ENCODE measurements at regions not wholly inside any gene's neighbourhood (a gene's known extent, or its start where the extent isn't known, plus 50 kb on each side); places are given as distances from the start of the nearest gene placed in this dataset.

GRCh38 chr4:177010418-177010817 lies 217.7 kb upstream of the VEGFC start:
- Histone ChIP-seq H3K4me1 (no peaks in the 10 kb centered on the region), H3K27ac (no peak overlapping the region), H3K36me3 (ENCODE audit: control insufficient read depth, insufficient read depth, low read length) (no peaks in the 10 kb centered on the region), H3K4me3 (ENCODE audit: low read depth, low read length) (no peak overlapping the region), H3K9me3 (ENCODE audit: control insufficient read depth, low read length) (no peaks in the 10 kb centered on the region), H3K4me2 (ENCODE audit: low read length) (no peak overlapping the region), H2AFZ (no peak overlapping the region), H3K27me3 (ENCODE audit: control insufficient read depth, insufficient read depth, low read length) (no peaks in the 10 kb centered on the region), H3K79me2 (no peaks in the 10 kb centered on the region), H3K9ac (no peak overlapping the region)
- TF ChIP-seq, protein P1, sequence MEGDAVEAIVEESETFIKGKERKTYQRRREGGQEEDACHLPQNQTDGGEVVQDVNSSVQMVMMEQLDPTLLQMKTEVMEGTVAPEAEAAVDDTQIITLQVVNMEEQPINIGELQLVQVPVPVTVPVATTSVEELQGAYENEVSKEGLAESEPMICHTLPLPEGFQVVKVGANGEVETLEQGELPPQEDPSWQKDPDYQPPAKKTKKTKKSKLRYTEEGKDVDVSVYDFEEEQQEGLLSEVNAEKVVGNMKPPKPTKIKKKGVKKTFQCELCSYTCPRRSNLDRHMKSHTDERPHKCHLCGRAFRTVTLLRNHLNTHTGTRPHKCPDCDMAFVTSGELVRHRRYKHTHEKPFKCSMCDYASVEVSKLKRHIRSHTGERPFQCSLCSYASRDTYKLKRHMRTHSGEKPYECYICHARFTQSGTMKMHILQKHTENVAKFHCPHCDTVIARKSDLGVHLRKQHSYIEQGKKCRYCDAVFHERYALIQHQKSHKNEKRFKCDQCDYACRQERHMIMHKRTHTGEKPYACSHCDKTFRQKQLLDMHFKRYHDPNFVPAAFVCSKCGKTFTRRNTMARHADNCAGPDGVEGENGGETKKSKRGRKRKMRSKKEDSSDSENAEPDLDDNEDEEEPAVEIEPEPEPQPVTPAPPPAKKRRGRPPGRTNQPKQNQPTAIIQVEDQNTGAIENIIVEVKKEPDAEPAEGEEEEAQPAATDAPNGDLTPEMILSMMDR (IDR thresholded peaks at IDR 0.05): no peak

DNA sequence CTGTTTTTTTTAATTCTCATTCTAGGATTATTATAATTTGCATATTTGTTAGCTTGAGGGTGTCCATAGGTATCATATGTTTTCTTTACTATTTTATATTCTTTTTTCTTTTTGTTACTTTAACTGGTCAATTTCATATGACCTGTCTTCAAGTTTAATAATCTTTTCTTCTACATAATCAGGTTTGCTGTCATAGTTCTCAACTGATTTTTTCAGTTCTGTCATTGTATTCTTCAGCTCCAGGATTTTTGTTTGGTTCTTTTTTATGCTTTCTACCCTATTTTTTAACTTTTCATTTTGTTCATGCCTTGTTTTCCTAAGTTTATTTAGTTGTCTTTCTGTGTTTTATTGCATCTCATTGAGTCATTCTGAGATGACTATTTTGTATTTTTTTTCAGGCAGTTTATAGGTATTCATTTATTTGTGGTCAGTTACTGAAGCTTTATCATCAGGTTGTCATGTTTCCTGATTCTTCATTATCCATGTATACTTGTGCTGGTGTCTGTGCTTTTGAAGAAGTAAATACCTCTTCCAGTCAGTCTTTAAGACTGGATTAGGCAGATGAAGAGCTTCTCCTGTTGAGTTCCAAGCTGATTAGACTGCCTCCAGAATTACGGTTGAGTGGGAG lies 220.3 kb upstream of the VEGFC start:
- H3K27me3 ChIP-seq (ENCODE audit: control insufficient read depth, insufficient read depth, low read length): no peaks in the 10 kb centered on the region
- H2AFZ ChIP-seq: no peak overlapping the region
- no peak overlapping the region for H3K4me2 ChIP-seq (ENCODE audit: low read length)
- no peak overlapping the region for H3K9ac ChIP-seq
- H3K4me1 ChIP-seq: no peaks in the 10 kb centered on the region
- no peak overlapping the region for H3K4me3 ChIP-seq (ENCODE audit: low read depth, low read length)
- no peaks in the 10 kb centered on the region for H3K36me3 ChIP-seq (ENCODE audit: control insufficient read depth, insufficient read depth, low read length)
- no peak overlapping the region for H3K27ac ChIP-seq
- TF ChIP-seq, protein P1 (IDR thresholded peaks at IDR 0.05): no peak
- no peaks in the 10 kb centered on the region for H3K9me3 ChIP-seq (ENCODE audit: control insufficient read depth, low read length)
- no peaks in the 10 kb centered on the region for H3K79me2 ChIP-seq

DNA sequence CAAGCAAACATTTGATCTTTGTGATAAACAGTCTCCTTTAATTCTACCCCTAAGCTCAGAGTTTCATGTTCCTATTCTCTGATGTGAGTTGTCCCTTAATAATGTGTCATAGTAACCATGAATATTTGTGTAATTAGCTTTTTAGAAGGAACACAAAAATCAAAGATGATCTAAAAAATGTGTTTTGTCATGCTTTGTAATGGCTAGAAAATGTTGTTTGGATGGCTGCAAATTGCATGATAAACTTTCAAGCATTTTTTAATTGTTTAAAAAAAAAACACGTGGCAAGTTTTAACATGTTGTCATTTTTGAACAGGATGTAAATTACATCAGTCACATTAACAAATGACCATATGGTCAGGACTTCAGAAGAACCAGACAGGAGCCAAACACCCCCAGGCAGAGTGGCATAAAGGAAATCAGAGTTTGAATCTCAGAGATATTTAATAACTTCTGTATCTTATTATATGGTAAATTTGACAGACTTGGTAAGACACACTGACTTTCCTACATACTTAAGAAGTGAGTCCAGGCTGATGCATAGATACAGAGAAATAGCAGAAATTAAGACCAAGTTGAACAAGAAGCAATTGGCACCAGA lies 223.9 kb upstream of the VEGFC start:
- Histone ChIP-seq H2AFZ (no peak overlapping the region), H3K9me3 (ENCODE audit: control insufficient read depth, low read length) (no peaks in the 10 kb centered on the region), H3K4me2 (ENCODE audit: low read length) (no peak overlapping the region), H3K27ac (no peak overlapping the region), H3K4me3 (ENCODE audit: low read depth, low read length) (no peak overlapping the region), H3K36me3 (ENCODE audit: control insufficient read depth, insufficient read depth, low read length) (no peaks in the 10 kb centered on the region), H3K79me2 (no peaks in the 10 kb centered on the region), H3K9ac (no peak overlapping the region), H3K27me3 (ENCODE audit: control insufficient read depth, insufficient read depth, low read length) (no peaks in the 10 kb centered on the region), H3K4me1 (no peaks in the 10 kb centered on the region)
- TF ChIP-seq, protein P1 (IDR thresholded peaks at IDR 0.05): no peak

DNA sequence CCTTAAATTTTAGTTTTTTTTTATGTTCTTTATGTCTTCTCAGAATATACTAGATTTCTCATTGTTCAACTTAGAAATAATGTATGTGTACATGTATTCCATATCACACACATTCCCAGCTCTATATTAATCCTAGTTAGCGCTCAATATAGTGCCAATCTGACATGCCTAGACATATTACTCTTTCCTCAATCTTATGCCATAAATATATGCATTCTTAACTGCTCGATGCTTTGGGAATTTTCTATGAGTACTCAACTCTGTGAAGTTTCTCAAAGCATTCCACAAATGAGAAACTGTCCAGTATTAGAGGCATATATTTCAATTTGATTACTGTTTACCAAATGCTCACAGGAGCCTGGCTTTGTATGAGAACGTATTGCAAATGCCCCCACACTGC lies 231.2 kb upstream of the VEGFC start:
- no peak overlapping the region for H3K9ac ChIP-seq
- H3K4me3 ChIP-seq (ENCODE audit: low read depth, low read length): no peak overlapping the region
- no peak overlapping the region for H3K27ac ChIP-seq
- no peaks in the 10 kb centered on the region for H3K36me3 ChIP-seq (ENCODE audit: control insufficient read depth, insufficient read depth, low read length)
- no peaks in the 10 kb centered on the region for H3K27me3 ChIP-seq (ENCODE audit: control insufficient read depth, insufficient read depth, low read length)
- H3K79me2 ChIP-seq: no peaks in the 10 kb centered on the region
- TF ChIP-seq, protein P1 (IDR thresholded peaks at IDR 0.05): no peak
- H2AFZ ChIP-seq: no peak overlapping the region
- H3K4me2 ChIP-seq (ENCODE audit: low read length): no peak overlapping the region
- H3K4me1 ChIP-seq: no peaks in the 10 kb centered on the region
- no peaks in the 10 kb centered on the region for H3K9me3 ChIP-seq (ENCODE audit: control insufficient read depth, low read length)

DNA sequence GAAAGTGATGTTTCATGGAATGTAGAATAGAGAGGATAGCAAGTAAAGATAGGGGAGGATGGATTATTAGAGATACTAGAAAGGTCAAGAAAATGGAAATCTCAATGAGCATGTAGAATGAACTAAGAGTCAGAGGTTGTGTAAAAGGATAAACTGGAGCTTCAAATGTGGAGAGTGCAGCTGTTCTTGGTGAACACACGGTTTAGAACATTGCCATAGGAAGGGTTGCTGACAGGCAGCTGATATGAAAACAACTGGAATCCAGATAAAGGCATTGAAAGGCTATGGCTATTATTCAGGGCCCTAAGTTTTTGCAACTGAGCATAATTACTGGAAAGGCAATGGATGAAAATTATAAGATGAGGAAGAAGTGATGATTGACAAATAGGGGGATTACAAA lies 239.6 kb upstream of the VEGFC start:
- H3K79me2 ChIP-seq: no peaks in the 10 kb centered on the region
- no peaks in the 10 kb centered on the region for H3K36me3 ChIP-seq (ENCODE audit: control insufficient read depth, insufficient read depth, low read length)
- H3K4me3 ChIP-seq (ENCODE audit: low read depth, low read length): no peak overlapping the region
- no peaks in the 10 kb centered on the region for H3K9me3 ChIP-seq (ENCODE audit: control insufficient read depth, low read length)
- no peak overlapping the region for H3K4me2 ChIP-seq (ENCODE audit: low read length)
- no peaks in the 10 kb centered on the region for H3K27me3 ChIP-seq (ENCODE audit: control insufficient read depth, insufficient read depth, low read length)
- no peak overlapping the region for H3K9ac ChIP-seq
- H3K4me1 ChIP-seq: no peaks in the 10 kb centered on the region
- H2AFZ ChIP-seq: no peak overlapping the region
- H3K27ac ChIP-seq: no peak overlapping the region
- TF ChIP-seq, protein P1 (IDR thresholded peaks at IDR 0.05): no peak

Measured in parathyroid adenoma (tissue), 2 donors.